Activated CD4-positive, CD25-positive, alpha-beta regulatory T cell treated with anti-CD3 and anti-CD28 coated beads, Interleukin-2, amount 50 U/mL, for 16 hours (primary cell): ENCODE measurements at regions not wholly inside any gene's neighbourhood (a gene's known extent, or its start where the extent isn't known, plus 50 kb on each side); places are given as distances from the start of the nearest gene placed in this dataset.

Experiments
- DNase-seq: peaks from one replicate; pipeline ENCODE4 v3.0.0-alpha.2; 2020; ENCODE audit warnings: low read depth, low spot score

DNA sequence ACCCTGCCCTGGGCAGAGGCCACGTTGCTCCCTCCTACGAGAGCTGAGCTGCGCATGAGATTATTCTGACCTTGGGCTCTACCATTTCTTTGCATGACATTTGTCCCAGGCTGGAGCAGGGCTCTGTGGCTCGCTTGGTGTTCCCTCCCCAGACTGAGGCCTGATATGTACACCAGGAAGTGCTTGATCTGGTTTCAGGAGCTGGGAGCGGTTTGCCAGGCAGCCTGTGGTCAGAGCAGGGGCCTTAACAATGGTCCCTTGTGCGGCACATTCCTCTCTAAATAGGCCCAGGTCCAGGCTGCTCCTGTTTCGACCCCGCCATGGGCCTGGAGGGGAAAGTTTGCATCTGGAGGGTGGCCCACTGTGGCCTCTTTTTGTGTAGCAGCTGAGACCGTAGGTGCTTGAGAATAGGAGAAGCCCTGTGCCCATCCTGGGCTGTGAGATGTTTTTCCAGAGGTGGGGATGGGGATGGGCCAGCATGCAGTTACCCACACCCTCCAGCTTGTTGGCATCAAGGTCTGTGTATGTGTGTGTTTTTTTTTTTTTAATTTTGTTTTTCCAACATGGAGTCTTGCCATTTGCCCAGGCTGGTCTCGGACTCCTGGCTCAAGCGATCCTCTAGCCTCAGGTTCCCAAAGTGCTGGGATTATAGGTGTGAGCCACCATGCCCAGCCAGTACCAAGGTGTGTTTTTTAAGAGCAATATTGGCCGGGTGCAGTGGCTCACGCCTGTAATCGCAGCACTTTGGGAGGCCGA lies 253.9 kb downstream of the SEC14L1 start:
- DNase-seq = no peak

GRCh38 chr17:77395501-77396048 lies 254.8 kb downstream of the SEC14L1 start:
- no peak for DNase-seq

GRCh38 chr17:77396610-77397009 lies 255.8 kb downstream of the SEC14L1 start:
- DNase-seq = no peak

GRCh38 chr17:77398274-77398673 lies 257.5 kb downstream of the SEC14L1 start:
- DNase-seq = no peak

DNA sequence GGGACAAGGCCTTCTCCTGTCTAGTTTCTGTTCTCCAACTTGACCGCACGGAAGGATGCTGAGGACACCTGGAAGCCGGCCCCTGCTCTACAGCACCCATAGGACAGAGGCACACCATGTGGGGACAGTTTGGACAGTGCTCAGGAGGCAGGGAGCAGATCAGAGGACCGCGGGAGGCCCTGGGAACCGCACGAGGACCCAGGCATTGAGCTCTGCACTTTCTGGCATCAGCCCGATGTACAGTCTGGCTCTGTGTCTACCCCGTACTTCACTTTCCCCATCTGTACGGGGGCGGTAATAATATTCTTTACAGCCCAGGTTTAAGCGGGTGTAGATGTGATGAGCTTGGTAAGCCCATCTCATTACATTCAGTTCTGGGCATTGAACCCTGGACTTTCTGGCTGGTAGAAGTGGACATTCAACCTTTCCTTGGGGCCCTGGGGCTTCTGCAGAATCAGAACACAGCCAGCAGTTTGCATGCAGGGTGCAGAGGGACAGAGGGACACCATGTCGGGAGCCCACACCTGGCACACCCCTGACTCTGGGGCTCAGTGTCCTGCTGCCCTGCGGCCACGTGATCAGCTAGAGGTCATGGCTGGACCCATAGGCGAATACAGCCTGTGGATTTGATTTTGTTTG lies 258.7 kb downstream of the SEC14L1 start:
- no peak for DNase-seq

DNA sequence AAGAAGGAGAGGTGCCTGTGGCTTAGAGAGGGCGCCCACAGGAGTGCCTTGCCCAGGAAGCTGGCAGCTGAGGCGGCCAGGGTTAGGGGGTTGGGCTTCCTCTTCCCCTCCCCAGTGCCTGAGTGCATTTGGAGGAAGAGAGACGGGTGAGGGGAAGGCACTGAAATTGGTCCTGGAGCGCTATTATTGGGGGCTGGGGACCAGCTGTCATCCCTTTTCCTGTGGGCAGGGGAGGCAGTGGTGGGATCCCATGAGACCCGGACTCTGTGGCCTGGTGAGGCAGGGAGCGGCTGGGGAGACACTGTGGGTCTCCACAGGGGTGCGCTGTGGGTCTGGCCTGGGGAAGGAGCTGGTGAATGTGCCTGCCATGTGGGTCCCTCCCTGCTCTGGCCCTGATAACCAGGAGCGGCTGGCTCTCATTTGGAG lies 259.7 kb downstream of the SEC14L1 start:
- peak; percentile 60 for DNase-seq

GRCh38 chr17:77402159-77402731 lies 261.5 kb downstream of the SEC14L1 start:
- no peak for DNase-seq

- no peak for DNase-seq
Observed at GRCh38 chr17:77403854-77404253, 263.1 kb downstream of the SEC14L1 start.

- peak; percentile 70 for DNase-seq
Observed at GRCh38 chr17:77404812-77405581, 264.2 kb downstream of the SEC14L1 start.

DNA sequence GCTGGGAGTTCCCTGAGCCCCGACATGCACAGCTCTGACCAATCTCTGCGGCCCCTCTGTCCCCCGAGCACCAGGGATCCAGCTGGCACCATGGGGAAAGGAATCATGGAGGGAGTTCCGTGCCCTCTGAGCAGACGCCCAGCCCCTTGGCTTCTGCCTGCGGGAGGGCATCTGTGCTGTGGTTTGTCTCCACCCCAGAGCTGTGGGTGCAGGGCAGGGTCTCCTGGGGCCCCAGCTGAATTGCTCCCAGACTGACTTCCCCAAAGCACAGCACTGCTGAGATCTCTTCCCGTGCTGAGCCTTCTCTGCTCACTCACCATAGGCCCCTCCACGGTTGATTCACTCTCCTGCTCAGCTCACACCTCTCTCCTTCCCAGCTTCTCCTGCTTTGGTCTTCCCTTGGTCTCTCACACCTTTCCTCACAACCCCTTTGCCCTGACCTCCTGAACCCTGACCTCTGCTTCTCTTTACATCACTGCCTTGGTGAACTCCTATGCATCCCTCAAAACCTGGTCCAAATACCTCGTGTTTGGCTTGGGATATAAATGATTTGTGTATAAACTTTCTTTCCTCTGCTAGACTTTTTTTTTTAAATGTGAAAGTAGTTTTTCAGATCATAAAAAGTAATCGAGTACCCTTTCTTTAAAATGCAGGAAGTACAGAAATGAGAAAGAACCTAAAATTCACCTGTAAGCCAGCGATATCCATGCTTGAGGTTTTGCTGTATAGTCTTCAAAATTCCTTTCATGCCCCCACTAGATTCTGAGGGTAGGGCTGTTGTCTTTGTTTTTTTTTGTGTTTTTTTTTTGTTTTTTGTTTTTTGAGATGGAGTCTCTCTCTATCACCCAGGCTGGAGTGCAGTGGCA lies 265.3 kb downstream of the SEC14L1 start:
- DNase-seq = no peak

DNA sequence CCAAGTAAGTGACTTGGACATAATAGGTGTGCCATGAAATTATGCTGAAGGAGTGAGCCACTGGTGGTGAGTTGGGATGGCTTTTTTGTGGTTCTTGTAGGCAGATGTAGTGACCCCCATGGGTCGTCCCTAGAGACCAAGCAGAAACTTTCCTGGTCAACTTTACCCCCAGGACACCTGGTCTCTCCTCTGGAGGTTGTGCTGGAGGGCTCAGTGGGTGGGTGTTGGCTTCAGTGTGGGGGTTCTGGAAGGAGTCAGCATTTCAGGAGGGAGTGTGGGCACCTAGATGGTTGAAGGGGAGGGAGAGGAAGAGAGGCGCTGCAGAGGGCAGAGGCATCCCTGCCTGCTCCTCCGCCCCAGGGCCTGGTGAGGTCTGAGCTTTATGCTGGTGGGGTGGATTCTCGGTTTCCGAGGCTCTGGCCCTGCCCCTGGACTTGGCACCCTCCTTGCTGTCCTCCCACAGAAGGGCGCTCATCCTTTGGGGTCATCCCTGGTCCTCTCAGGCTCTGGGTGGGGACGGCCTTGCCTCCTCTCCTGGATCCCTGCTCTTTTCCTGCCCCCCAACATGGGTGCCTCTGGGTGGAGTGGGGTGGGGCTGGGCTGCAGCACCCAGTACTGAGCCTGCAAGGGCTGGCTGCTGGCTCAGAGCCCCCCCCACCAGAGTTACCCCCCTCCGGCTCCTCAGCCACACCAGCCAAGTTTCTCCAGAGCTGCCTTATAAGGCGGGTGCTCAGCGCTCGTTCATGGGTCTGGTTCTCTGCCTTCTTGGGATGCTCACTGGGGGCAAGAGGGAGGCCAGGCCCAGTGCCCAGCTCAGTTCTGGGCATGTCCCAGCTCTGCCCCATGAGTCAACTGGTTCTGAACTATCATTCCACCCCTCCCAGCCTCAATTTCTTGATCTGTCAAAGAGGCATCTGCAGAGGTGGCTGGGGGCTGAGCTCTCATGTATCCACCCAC lies 266.8 kb downstream of the SEC14L1 start:
- no peak for DNase-seq

DNA sequence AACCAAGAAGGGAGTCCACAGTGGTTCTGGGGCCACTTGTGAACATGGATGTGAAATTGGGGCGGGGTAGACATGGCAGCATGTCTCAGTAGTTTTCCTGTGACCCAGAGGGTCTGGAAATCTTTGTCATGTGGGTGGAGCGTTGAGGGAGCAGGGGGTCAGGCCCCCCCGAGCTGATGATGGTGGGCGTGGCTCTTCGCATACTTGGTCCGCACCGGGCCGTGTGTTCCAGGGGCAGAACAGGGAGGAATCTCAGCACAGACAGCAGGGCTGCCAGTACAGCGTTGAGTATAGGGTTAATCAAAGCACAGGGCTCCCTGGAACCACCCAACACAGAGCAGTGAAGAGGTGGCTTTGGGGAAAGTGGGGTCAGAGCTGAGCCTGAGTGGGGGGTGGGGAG lies 267.5 kb downstream of the SEC14L1 start:
- DNase-seq = no peak

- no peak for DNase-seq
Observed at GRCh38 chr17:77409282-77410161, 268.8 kb downstream of the SEC14L1 start.

- DNase-seq = no peak
Observed at GRCh38 chr17:77410470-77410869, 269.7 kb downstream of the SEC14L1 start.

- no peak for DNase-seq
Observed at GRCh38 chr17:77414811-77415400, 274.1 kb downstream of the SEC14L1 start.

DNA sequence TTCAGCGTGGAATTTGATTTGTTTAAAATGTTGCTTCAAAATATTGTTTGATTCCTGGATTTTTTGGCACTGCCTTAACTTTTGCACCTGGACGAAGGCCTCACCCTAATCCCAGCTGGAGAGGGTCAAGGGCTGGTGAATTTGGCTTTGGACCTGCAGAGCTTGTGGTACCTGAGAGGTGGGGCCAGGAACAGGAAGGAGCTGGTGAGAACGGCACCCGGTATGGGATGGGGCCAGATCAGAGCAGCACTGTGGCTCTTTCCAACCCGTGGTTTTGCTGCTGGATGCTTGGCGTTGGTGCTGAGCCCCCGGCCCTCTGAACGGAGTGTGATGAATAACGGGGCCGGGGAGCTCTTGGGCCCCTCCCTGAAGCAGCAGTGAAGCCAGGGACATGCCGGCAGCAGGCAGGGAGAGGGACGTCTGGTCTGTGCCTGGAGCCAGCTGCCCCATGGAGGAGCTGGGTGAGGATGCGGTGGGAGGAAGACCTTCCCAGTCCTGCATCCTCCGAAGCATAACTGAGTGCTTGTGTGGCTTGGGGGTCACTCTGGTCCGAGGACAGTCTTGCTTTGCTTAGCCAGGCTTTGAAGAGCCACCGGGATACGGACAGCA lies 275.4 kb downstream of the SEC14L1 start:
- DNase-seq = no peak

GRCh38 chr17:77417575-77417974 lies 276.8 kb downstream of the SEC14L1 start:
- DNase-seq = no peak

- DNase-seq = no peak
Observed at GRCh38 chr17:77418609-77419008, 277.8 kb downstream of the SEC14L1 start.
